Fibroblast of lung (primary cell): ENCODE measurements at regions not wholly inside any gene's neighbourhood (a gene's known extent, or its start where the extent isn't known, plus 50 kb on each side); places are given as distances from the start of the nearest gene placed in this dataset.

Experiments used
- DNase-seq, 2 donors: peaks; one replicate each; pipeline versions ENCODE4 v3.0.0 to v3.0.0-alpha.2; 2010; ENCODE audit warnings: low read depth in 2 of 2
- H2AFZ ChIP-seq: 2 replicates; pipeline ENCODE4 v1.5.1; 2012; ENCODE audit warnings: low read length, control low read depth, inconsistent platforms
- H3K27ac ChIP-seq: 2 replicates; pipeline ENCODE4 v1.5.1; 2011; ENCODE audit warnings: low read length, control low read depth; ENCODE audit not compliant: insufficient read depth
- H3K27me3 ChIP-seq: 2 replicates; pipeline ENCODE4 v1.5.1; 2011; ENCODE audit warnings: mild to moderate bottlenecking, low read length; ENCODE audit not compliant: control insufficient read depth, insufficient read depth
- H3K36me3 ChIP-seq: 2 replicates; pipeline ENCODE4 v1.5.1; 2011; ENCODE audit warnings: low read length; ENCODE audit not compliant: control insufficient read depth, insufficient read depth
- H3K4me1 ChIP-seq: 2 replicates; pipeline ENCODE4 v1.5.1; 2011; ENCODE audit warnings: low read length; ENCODE audit not compliant: control insufficient read depth, insufficient read depth; ENCODE audit errors: extremely low read depth
- H3K4me2 ChIP-seq: 2 replicates; pipeline ENCODE4 v1.5.1; 2011; ENCODE audit warnings: low read length, control low read depth; ENCODE audit not compliant: insufficient read depth; ENCODE audit errors: extremely low read depth
- H3K4me3 ChIP-seq, 4 experiments: fragments of 200-600 bp in 1 of 4; sonication (generic) in 1 of 4; replicated peaks in 1 of 4; 2 replicates each; pipeline ENCODE4 v1.5.1; 2011 to 2016; ENCODE audit warnings: low read length in 4 of 4, low read depth in 3 of 4, mild to moderate bottlenecking in 3 of 4, control low read depth in 2 of 4, inconsistent platforms in 1 of 4, mixed read lengths in 1 of 4; ENCODE audit not compliant: insufficient read depth in 1 of 4; ENCODE audit errors: control extremely low read depth in 1 of 4
- H3K79me2 ChIP-seq: 2 replicates; pipeline ENCODE4 v1.5.1; 2012; ENCODE audit warnings: mild to moderate bottlenecking, low read length, inconsistent platforms; ENCODE audit not compliant: control insufficient read depth, insufficient read depth
- H3K9ac ChIP-seq: 2 replicates; pipeline ENCODE4 v1.5.1; 2011; ENCODE audit warnings: mild to moderate bottlenecking, low read length, control low read depth; ENCODE audit not compliant: insufficient read depth
- H3K9me3 ChIP-seq: 2 replicates; pipeline ENCODE4 v1.5.1; 2012; ENCODE audit warnings: low read depth, low read length; ENCODE audit not compliant: control insufficient read depth, insufficient read depth
- H4K20me1 ChIP-seq: 2 replicates; pipeline ENCODE4 v1.5.1; 2011; ENCODE audit warnings: low read length; ENCODE audit not compliant: control insufficient read depth, insufficient read depth; ENCODE audit errors: extremely low read depth
- CTCF ChIP-seq, 2 donors: IDR thresholded peaks in 1 of 2; conservative IDR thresholded peaks in 1 of 2; 1 replicate in 1 of 2; 2 replicates in 1 of 2; pipeline ENCODE4 v1.5.1; 2011 to 2012; ENCODE audit warnings: low read length in 2 of 2, control low read depth in 1 of 2, inconsistent platforms in 1 of 2, low read depth in 1 of 2, mild to moderate bottlenecking in 1 of 2
- EZH2 ChIP-seq: IDR thresholded peaks from 2 replicates; pipeline ENCODE4 v1.5.1; 2012; ENCODE audit warnings: low read length, control low read depth, mild to moderate bottlenecking; ENCODE audit errors: missing control alignments

- TF ChIP-seq CTCF (conservative IDR thresholded peaks at IDR 0.05 in 1 of 2, IDR thresholded peaks at IDR 0.05 in 1 of 2; ENCODE audit: low read depth in 1 of 2, low read length in 2 of 2) (no peak), EZH2 (no peak)
- Histone ChIP-seq H3K27ac (no peak overlapping the region), H3K79me2 (no peaks in the 10 kb centered on the region), H3K9ac (no peak overlapping the region), H3K4me2 (no peak overlapping the region), H3K4me1 (no peaks in the 10 kb centered on the region), H3K4me3 (no peak overlapping the region), H3K36me3 (no peaks in the 10 kb centered on the region), H4K20me1 (no peaks in the 10 kb centered on the region), H3K9me3 (no peaks in the 10 kb centered on the region), H3K27me3 (no peaks in the 10 kb centered on the region), H2AFZ (no peak overlapping the region)
- DNase-seq: no peak
Measured at GRCh38 chr5:86095092-86095491, 522.6 kb upstream of the COX7C start.

GRCh38 chr5:86101966-86102365 lies 515.8 kb upstream of the COX7C start:
- H3K36me3 ChIP-seq: no peaks in the 10 kb centered on the region
- no peaks in the 10 kb centered on the region for H3K4me1 ChIP-seq
- no peaks in the 10 kb centered on the region for H3K27me3 ChIP-seq
- H4K20me1 ChIP-seq: no peaks in the 10 kb centered on the region
- no peak overlapping the region for H3K4me2 ChIP-seq
- no peak overlapping the region for H3K4me3 ChIP-seq
- no peaks in the 10 kb centered on the region for H3K9me3 ChIP-seq
- no peak overlapping the region for H3K27ac ChIP-seq
- no peak overlapping the region for H3K9ac ChIP-seq
- no peak overlapping the region for H2AFZ ChIP-seq
- H3K79me2 ChIP-seq: no peaks in the 10 kb centered on the region
- TF ChIP-seq CTCF (conservative IDR thresholded peaks at IDR 0.05 in 1 of 2, IDR thresholded peaks at IDR 0.05 in 1 of 2; ENCODE audit: low read depth in 1 of 2, low read length in 2 of 2) (no peak), EZH2 (no peak)
- no peak for DNase-seq

GRCh38 chr5:86108825-86109224 lies 508.9 kb upstream of the COX7C start:
- no peak overlapping the region for H3K9ac ChIP-seq
- no peaks in the 10 kb centered on the region for H3K27me3 ChIP-seq
- no peaks in the 10 kb centered on the region for H4K20me1 ChIP-seq
- H3K4me3 ChIP-seq: no peak overlapping the region
- H3K36me3 ChIP-seq: no peaks in the 10 kb centered on the region
- H2AFZ ChIP-seq: no peak overlapping the region
- H3K4me1 ChIP-seq: no peaks in the 10 kb centered on the region
- TF ChIP-seq EZH2: no peak
- no peak for TF ChIP-seq CTCF (conservative IDR thresholded peaks at IDR 0.05 in 1 of 2, IDR thresholded peaks at IDR 0.05 in 1 of 2; ENCODE audit: low read depth in 1 of 2, low read length in 2 of 2)
- no peak overlapping the region for H3K4me2 ChIP-seq
- no peaks in the 10 kb centered on the region for H3K9me3 ChIP-seq
- H3K79me2 ChIP-seq: no peaks in the 10 kb centered on the region
- H3K27ac ChIP-seq: no peak overlapping the region
- no peak for DNase-seq
